ENCODE measurements at regions not wholly inside any gene's neighbourhood (a gene's known extent, or its start where the extent isn't known, plus 50 kb on each side); places are given as distances from the start of the nearest gene placed in this dataset.

DNA sequence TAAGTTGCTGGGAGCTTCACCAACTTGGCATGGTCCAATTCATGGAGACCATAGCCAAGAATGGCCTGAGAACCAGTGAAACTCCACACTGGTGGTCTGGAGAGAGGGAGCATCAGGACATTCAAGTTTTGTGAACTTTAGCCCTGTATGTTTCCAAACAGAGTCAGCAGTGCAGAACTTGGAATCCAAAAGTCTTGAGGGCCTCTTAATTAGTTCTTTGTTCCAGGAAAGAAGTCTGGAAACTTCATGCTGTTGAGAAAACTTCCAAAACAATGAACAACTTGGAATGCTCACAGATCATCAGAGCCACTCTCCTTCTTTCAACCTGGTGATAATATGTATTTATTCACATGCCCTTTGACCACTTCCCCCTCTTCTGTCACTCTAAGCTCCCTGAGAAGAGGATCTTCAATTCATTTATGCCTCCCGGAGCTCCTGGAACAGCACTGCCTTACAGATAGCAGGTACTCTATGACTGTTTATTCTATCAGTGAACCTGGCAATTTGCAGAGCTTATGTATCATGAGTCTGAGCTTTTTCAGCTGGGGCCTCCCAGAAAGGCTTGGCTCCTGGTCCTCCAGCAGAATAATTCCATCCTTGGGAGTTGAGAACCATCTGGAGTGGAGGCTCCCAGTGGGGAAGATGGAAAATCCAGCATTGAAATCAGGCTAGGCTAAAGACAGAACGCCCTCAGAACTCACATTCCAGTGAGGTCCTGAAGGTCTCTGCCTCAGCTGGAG lies 191.4 kb downstream of the KTN1 start:
- TF ChIP-seq, protein P1, sequence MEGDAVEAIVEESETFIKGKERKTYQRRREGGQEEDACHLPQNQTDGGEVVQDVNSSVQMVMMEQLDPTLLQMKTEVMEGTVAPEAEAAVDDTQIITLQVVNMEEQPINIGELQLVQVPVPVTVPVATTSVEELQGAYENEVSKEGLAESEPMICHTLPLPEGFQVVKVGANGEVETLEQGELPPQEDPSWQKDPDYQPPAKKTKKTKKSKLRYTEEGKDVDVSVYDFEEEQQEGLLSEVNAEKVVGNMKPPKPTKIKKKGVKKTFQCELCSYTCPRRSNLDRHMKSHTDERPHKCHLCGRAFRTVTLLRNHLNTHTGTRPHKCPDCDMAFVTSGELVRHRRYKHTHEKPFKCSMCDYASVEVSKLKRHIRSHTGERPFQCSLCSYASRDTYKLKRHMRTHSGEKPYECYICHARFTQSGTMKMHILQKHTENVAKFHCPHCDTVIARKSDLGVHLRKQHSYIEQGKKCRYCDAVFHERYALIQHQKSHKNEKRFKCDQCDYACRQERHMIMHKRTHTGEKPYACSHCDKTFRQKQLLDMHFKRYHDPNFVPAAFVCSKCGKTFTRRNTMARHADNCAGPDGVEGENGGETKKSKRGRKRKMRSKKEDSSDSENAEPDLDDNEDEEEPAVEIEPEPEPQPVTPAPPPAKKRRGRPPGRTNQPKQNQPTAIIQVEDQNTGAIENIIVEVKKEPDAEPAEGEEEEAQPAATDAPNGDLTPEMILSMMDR (conservative IDR thresholded peaks at IDR 0.05; ENCODE audit: low read depth, low read length): no peak
- no peak for TF ChIP-seq EZH2 (IDR thresholded peaks at IDR 0.05; ENCODE audit: borderline replicate concordance, low read depth, low read length, poor library complexity, severe bottlenecking)
